Gastroesophageal sphincter (tissue), 3 donors: ENCODE measurements at regions not wholly inside any gene's neighbourhood (a gene's known extent, or its start where the extent isn't known, plus 50 kb on each side); places are given as distances from the start of the nearest gene placed in this dataset.

Experiments used
- CTCF ChIP-seq, 4 experiments: fragments of 200-600 bp in 2 of 4; fragments of 450-650 bp in 2 of 4; sonication (generic) in 1 of 4; IDR thresholded peaks; one replicate each; pipeline ENCODE4 v1.5.1; 2017 to 2019; ENCODE audit warnings: antibody characterized with exemption in 4 of 4, mild to moderate bottlenecking in 2 of 4, moderate library complexity in 2 of 4
- EP300 ChIP-seq: sonication (generic); formaldehyde crosslinking; IDR thresholded peaks from one replicate; pipeline ENCODE4 v1.6.1; 2017; ENCODE audit warnings: antibody characterized with exemption, mild to moderate bottlenecking
- POLR2A ChIP-seq, 2 donors: fragments of 450-650 bp; IDR thresholded peaks; one replicate each; pipeline ENCODE4 v1.6.1; 2017; ENCODE audit warnings: antibody characterized with exemption in 2 of 2, mild to moderate bottlenecking in 2 of 2, moderate library complexity in 1 of 2
- POLR2AphosphoS5 ChIP-seq: sonication (generic); formaldehyde crosslinking; IDR thresholded peaks from one replicate; pipeline ENCODE4 v1.6.1; 2017; ENCODE audit warnings: antibody characterized with exemption

GRCh38 chr6:25156123-25156522 is 123.1 kb upstream of the CARMIL1 start:
- TF ChIP-seq POLR2A (IDR thresholded peaks at IDR 0.05) = no peak
- no peak for TF ChIP-seq EP300
- no peak for TF ChIP-seq CTCF (IDR thresholded peaks at IDR 0.05)
- TF ChIP-seq POLR2AphosphoS5 = no peak
